Left ventricle myocardium inferior (tissue), 1 donor: ENCODE measurements at regions not wholly inside any gene's neighbourhood (a gene's known extent, or its start where the extent isn't known, plus 50 kb on each side); places are given as distances from the start of the nearest gene placed in this dataset.

Experiments used
- DNase-seq: peaks from one replicate; pipeline ENCODE4 v3.0.0-alpha.2; 2020
- H3K27ac ChIP-seq: fragments of 200-600 bp; replicated peaks from 2 replicates; pipeline ENCODE4 v1.8.0; 2021
- H3K27me3 ChIP-seq: fragments of 200-600 bp; 2 replicates; pipeline ENCODE4 v1.8.0; 2021; ENCODE audit warnings: low read depth
- H3K36me3 ChIP-seq: fragments of 200-600 bp; 2 replicates; pipeline ENCODE4 v1.8.0; 2021
- H3K4me1 ChIP-seq: fragments of 200-600 bp; 2 replicates; pipeline ENCODE4 v1.8.0; 2021
- H3K4me3 ChIP-seq: fragments of 200-600 bp; 2 replicates; pipeline ENCODE4 v1.8.0; 2021; ENCODE audit warnings: mild to moderate bottlenecking, moderate library complexity
- H3K9me3 ChIP-seq: fragments of 200-600 bp; replicated peaks from 2 replicates; pipeline ENCODE4 v1.8.0; 2021
- intact Hi-C: fragments of 100-400 bp; cut with micrococcal nuclease; formaldehyde crosslinking; loops from one replicate; pipeline ENCODE4 v1.11.0; 2022
- TF ChIP-seq, protein P1 (sequence below): fragments of 200-600 bp; IDR thresholded peaks from 2 replicates; pipeline ENCODE4 v1.8.0; 2021; ENCODE audit warnings: antibody characterized with exemption, mild to moderate bottlenecking, borderline replicate concordance
- donor health status: DM: no; HTN: yes; CAD: no; lungs with severe emphysema.

GRCh38 chr5:74541381-74541781 is 99.1 kb downstream of the ENC1 start:
- intact Hi-C loops: no loop called here
- no peaks in the 10 kb centered on the region for H3K9me3 ChIP-seq
- TF ChIP-seq, protein P1, sequence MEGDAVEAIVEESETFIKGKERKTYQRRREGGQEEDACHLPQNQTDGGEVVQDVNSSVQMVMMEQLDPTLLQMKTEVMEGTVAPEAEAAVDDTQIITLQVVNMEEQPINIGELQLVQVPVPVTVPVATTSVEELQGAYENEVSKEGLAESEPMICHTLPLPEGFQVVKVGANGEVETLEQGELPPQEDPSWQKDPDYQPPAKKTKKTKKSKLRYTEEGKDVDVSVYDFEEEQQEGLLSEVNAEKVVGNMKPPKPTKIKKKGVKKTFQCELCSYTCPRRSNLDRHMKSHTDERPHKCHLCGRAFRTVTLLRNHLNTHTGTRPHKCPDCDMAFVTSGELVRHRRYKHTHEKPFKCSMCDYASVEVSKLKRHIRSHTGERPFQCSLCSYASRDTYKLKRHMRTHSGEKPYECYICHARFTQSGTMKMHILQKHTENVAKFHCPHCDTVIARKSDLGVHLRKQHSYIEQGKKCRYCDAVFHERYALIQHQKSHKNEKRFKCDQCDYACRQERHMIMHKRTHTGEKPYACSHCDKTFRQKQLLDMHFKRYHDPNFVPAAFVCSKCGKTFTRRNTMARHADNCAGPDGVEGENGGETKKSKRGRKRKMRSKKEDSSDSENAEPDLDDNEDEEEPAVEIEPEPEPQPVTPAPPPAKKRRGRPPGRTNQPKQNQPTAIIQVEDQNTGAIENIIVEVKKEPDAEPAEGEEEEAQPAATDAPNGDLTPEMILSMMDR: no peak
- H3K4me3 ChIP-seq: no peak overlapping the region
- peaks cover 38% of the 10 kb centered on the region for H3K4me1 ChIP-seq
- H3K27me3 ChIP-seq: peaks cover 11% of the 10 kb centered on the region
- no peak for DNase-seq
- peak overlapping the region; percentile 45 for H3K27ac ChIP-seq
- no peaks in the 10 kb centered on the region for H3K36me3 ChIP-seq

DNA sequence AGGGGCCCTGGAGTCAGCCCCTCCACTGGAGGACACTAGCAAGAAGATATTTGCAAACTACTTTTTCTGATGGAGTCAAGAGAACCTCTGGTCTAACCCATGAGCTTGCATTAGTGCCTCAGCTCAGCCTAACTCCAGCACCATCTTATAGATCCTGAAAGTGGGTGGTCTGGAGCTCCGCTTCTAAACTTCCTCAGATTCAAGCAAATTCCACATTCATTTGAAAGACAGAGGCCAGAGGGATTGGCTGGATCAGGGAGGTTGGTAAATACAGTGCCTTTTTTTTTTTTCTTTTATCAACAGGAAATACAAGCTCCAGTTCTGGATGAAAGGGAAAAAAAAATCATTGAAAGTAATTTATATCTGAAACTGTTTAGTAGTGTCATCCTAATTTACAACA is 99.9 kb downstream of the ENC1 start:
- intact Hi-C loops: no loop called here
- Histone ChIP-seq H3K4me1 (peaks cover 38% of the 10 kb centered on the region), H3K27ac (peak overlapping the region; percentile 45), H3K4me3 (no peak overlapping the region), H3K27me3 (peaks cover 9% of the 10 kb centered on the region), H3K9me3 (no peaks in the 10 kb centered on the region), H3K36me3 (no peaks in the 10 kb centered on the region)
- no peak for DNase-seq
- TF ChIP-seq, protein P1: no peak

GRCh38 chr5:74539986-74540385 is 100.5 kb downstream of the ENC1 start:
- Histone ChIP-seq H3K9me3 (peaks cover 4% of the 10 kb centered on the region), H3K4me1 (peaks cover 38% of the 10 kb centered on the region), H3K36me3 (no peaks in the 10 kb centered on the region), H3K27ac (peak overlapping the region; percentile 69), H3K27me3 (peaks cover 5% of the 10 kb centered on the region), H3K4me3 (no peak overlapping the region)
- intact Hi-C loops: no loop called here
- TF ChIP-seq, protein P1: no peak
- no peak for DNase-seq

DNA sequence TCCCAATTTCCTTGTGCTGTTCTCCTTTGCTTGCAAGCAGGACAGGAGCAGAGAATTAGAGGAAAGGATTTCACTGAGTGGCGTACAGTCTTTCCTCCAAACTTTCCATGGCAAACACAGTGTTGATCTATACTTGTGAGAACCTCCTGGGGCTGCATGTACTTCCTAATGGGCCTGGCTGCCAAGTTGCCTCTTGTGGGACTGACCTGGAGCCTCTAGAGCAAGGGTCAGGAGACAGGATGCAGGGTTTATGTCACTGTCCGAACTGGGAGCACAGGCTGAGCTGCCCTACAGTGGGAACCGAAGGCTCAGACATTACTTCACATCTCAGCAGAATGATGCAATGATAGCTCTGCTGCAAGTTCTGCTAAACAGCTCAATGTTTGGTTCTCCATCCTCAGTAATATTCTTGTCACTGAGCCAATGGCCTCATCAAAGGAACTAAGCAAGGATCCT is 102.3 kb downstream of the ENC1 start:
- intact Hi-C loops: no loop called here
- TF ChIP-seq, protein P1: no peak
- H3K36me3 ChIP-seq: no peaks in the 10 kb centered on the region
- no peak overlapping the region for H3K4me3 ChIP-seq
- peak overlapping the region; percentile 69 for H3K27ac ChIP-seq
- DNase-seq: peak; percentile 72
- H3K9me3 ChIP-seq: peaks cover 22% of the 10 kb centered on the region
- H3K27me3 ChIP-seq: no peaks in the 10 kb centered on the region
- H3K4me1 ChIP-seq: peaks cover 38% of the 10 kb centered on the region

DNA sequence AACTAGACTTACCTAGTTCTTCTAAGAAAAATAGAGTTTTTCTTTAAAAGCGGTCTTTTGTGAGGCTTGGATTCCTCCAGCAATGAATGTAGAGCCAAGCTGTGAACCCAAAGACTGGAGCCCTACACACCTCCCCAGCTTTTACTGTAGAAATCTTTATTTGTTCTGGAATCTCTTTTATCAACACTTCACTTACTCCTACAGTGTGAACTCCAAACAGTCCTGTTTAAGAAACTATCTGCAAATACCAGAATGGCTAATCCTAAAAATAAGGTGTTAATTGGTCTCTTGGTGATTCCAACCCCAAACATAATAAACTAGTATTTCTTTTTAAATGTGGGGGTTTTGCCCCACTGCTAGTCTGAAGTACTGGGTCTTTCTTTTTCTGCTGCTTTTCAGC is 103.9 kb downstream of the ENC1 start:
- Histone ChIP-seq H3K9me3 (peaks cover 36% of the 10 kb centered on the region), H3K27ac (peak overlapping the region; percentile 69)
- DNase-seq: no peak

More for the DNA sequence above, 103.9 kb downstream of the ENC1 start:
- H3K4me3 ChIP-seq: no peak overlapping the region
- TF ChIP-seq, protein P1: no peak
- no peaks in the 10 kb centered on the region for H3K27me3 ChIP-seq
- intact Hi-C loops: no loop called here
- peaks cover 38% of the 10 kb centered on the region for H3K4me1 ChIP-seq
- no peaks in the 10 kb centered on the region for H3K36me3 ChIP-seq
